ENCODE measurements at regions not wholly inside any gene's neighbourhood (a gene's known extent, or its start where the extent isn't known, plus 50 kb on each side); places are given as distances from the start of the nearest gene placed in this dataset.

DNA sequence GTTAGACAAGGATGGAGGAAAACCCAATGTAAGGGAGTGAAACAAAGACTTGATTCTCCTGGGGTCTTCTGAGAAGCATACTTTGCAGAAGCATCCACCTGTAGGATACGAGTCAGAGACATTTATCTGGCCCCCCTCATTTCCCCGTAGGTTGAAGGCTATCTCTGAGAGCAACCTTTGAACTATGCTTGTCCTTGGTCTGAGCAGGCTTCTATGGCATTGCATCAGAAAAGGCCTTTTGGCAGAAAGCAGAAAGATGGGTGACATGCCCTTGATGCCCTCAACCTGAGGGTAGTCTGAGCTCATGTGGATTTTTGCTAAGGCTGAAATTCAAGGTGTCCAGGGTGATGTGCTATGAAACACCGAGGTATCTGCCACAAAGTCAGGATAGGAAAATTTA lies 131.6 kb upstream of the SGO1 start:
- no peaks in the 10 kb centered on the region for H3K4me1 ChIP-seq
- TF ChIP-seq, protein P1, sequence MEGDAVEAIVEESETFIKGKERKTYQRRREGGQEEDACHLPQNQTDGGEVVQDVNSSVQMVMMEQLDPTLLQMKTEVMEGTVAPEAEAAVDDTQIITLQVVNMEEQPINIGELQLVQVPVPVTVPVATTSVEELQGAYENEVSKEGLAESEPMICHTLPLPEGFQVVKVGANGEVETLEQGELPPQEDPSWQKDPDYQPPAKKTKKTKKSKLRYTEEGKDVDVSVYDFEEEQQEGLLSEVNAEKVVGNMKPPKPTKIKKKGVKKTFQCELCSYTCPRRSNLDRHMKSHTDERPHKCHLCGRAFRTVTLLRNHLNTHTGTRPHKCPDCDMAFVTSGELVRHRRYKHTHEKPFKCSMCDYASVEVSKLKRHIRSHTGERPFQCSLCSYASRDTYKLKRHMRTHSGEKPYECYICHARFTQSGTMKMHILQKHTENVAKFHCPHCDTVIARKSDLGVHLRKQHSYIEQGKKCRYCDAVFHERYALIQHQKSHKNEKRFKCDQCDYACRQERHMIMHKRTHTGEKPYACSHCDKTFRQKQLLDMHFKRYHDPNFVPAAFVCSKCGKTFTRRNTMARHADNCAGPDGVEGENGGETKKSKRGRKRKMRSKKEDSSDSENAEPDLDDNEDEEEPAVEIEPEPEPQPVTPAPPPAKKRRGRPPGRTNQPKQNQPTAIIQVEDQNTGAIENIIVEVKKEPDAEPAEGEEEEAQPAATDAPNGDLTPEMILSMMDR (IDR thresholded peaks at IDR 0.05) = no peak
- no peak for TF ChIP-seq POLR2A (IDR thresholded peaks at IDR 0.05)
- H3K27ac ChIP-seq = no peak overlapping the region
- WGBS, 2 donors = 56 to 89% methylated on average over 3 of the region's 3 CpGs
- intact Hi-C loops (cut with DNase I) = no loop called here
- no peaks in the 10 kb centered on the region for H3K27me3 ChIP-seq
- no peak for DNase-seq
- H3K9me3 ChIP-seq = no peaks in the 10 kb centered on the region
- no peaks in the 10 kb centered on the region for H3K36me3 ChIP-seq
- H3K4me3 ChIP-seq (replicated peaks in 1 of 3) = no peak overlapping the region

DNA sequence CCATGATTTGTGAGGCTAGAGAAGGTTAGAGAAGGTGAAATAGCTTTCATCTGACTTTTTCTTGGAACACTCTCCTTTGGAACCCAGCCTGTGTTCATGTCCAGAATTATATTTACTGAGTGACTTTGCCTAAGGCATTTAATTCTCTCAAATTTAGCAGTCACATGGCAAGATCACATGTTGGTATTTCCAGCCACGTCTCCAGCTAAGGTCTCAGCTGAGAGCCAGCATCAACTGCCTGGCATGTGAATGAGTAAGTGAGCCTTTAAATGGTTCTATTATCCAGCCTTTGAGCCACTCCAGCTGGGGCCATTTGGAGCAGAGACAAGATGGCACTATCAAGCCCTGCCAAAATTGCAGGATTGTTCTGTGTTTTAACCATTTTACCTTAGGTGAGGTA lies 130.2 kb upstream of the SGO1 start:
- no peak for DNase-seq
- H3K36me3 ChIP-seq = no peaks in the 10 kb centered on the region
- no peak overlapping the region for H3K27ac ChIP-seq
- H3K4me1 ChIP-seq = no peaks in the 10 kb centered on the region
- no peaks in the 10 kb centered on the region for H3K9me3 ChIP-seq
- H3K4me3 ChIP-seq (replicated peaks in 1 of 3) = no peak overlapping the region
- TF ChIP-seq POLR2A (IDR thresholded peaks at IDR 0.05) = no peak
- TF ChIP-seq, protein P1 (IDR thresholded peaks at IDR 0.05) = no peak
- intact Hi-C loops (cut with DNase I) = no loop called here
- WGBS, 2 donors = 0 to 29% methylated on average over 1 of the region's 1 CpG
- H3K27me3 ChIP-seq = no peaks in the 10 kb centered on the region

DNA sequence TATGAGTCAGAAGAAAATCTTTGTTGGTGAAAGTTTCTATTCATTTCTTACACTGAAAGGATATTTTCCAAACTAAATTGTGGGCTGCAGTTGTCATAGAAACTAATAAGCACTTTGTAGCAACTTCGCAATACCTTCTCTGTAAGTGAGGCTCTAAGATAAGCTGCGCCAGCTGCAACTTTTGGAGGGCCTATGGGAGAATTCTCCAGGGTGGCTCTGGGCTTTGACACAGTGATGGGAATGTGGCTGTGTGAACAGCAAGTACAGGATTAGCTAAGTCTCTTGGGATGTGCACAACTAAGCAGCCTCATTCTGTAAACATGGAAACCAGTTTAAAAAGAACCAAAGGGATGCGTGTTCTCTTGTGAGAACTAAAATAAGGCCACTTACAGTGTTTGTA lies 124.6 kb upstream of the SGO1 start:
- Histone ChIP-seq H3K4me1 (no peaks in the 10 kb centered on the region), H3K27ac (no peak overlapping the region), H3K4me3 (replicated peaks in 1 of 3) (no peak overlapping the region), H3K36me3 (no peaks in the 10 kb centered on the region), H3K27me3 (no peaks in the 10 kb centered on the region), H3K9me3 (no peaks in the 10 kb centered on the region)
- intact Hi-C loops (cut with DNase I) = no loop called here
- DNase-seq = no peak
- TF ChIP-seq, protein P1 (IDR thresholded peaks at IDR 0.05) = no peak
- TF ChIP-seq POLR2A (IDR thresholded peaks at IDR 0.05) = no peak
- WGBS, 2 donors = 75 to 77% methylated on average over 3 of the region's 3 CpGs

DNA sequence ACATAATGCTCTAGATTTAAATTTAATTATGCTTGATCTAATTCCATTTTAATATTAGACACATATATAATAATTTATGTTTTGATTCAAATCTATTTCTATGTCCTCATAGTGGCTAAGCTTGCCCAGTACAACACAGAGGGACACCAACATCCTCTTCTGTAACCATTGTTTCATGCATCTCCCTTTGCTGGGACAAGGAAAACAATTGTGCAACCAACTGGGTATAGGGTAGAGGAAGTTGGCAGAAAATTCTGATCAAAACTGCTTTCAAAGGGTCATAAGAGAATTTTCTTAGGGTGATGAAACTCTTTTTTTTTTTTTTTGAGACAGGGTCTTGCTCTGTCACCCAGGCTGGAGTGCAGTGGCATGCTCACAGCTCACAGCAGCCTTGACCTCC lies 121.4 kb upstream of the SGO1 start:
- Histone ChIP-seq H3K9me3 (no peaks in the 10 kb centered on the region), H3K36me3 (no peaks in the 10 kb centered on the region), H3K4me1 (no peaks in the 10 kb centered on the region), H3K27me3 (no peaks in the 10 kb centered on the region), H3K27ac (no peak overlapping the region), H3K4me3 (replicated peaks in 1 of 3) (no peak overlapping the region)
- intact Hi-C loops (cut with DNase I) = no loop called here
- DNase-seq = no peak
- TF ChIP-seq, protein P1 (IDR thresholded peaks at IDR 0.05) = no peak
- TF ChIP-seq POLR2A (IDR thresholded peaks at IDR 0.05) = no peak

GRCh38 chr3:20305647-20306046 lies 119.6 kb upstream of the SGO1 start:
- no peaks in the 10 kb centered on the region for H3K36me3 ChIP-seq
- H3K9me3 ChIP-seq = no peaks in the 10 kb centered on the region
- no peak overlapping the region for H3K27ac ChIP-seq
- no peak overlapping the region for H3K4me3 ChIP-seq (replicated peaks in 1 of 3)
- DNase-seq = no peak
- H3K27me3 ChIP-seq = no peaks in the 10 kb centered on the region
- intact Hi-C loops (cut with DNase I) = no loop called here
- 43 to 67% methylated on average over 2 of the region's 2 CpGs for WGBS, 2 donors
- no peaks in the 10 kb centered on the region for H3K4me1 ChIP-seq
- TF ChIP-seq POLR2A (IDR thresholded peaks at IDR 0.05) = no peak
- TF ChIP-seq, protein P1 (IDR thresholded peaks at IDR 0.05) = no peak

All from thyroid gland (tissue), 4 donors.